ENCODE measurements at regions not wholly inside any gene's neighbourhood (a gene's known extent, or its start where the extent isn't known, plus 50 kb on each side); places are given as distances from the start of the nearest gene placed in this dataset.

DNA sequence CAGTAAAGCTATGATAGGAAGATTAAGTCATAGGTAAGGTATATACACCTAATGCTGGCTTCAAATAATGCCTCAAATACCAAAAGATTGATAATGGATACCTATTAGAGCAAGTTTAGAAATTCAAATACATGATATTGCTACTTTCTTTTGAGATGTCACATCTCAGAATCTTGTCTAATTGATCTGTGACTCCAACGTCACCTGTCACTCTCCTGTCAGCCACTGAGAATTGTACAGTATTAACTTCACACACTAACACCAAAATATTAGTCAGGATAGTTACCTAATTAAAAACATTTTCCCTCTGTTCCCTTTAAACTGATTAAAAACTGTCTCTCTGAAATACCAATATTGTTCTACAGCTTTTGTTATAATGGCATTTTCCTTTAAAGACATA lies 575.5 kb upstream of the ID4 start:
- Histone ChIP-seq H3F3A (ENCODE audit: insufficient read depth, low read length, poor library complexity, severe bottlenecking) (no peaks in the 10 kb centered on the region), H3K4me2 (ENCODE audit: low read length) (peak overlapping the region; percentile 4), H3K4me3 (ENCODE audit: low read length) (peak overlapping the region; percentile 15), H3K36me3 (ENCODE audit: insufficient read depth, low read length) (no peaks in the 10 kb centered on the region), H3K9ac (ENCODE audit: low read length) (no peak overlapping the region), H3K27ac (ENCODE audit: low read length) (peak overlapping the region; percentile 39), H3K79me2 (replicated peaks; ENCODE audit: insufficient read depth, low read length) (no peaks in the 10 kb centered on the region), H3K27me3 (ENCODE audit: insufficient read depth, low read depth, low read length) (no peaks in the 10 kb centered on the region), H3K9me2 (ENCODE audit: insufficient read depth, low read length) (no peaks in the 10 kb centered on the region), H3K9me3 (ENCODE audit: low read length) (no peaks in the 10 kb centered on the region), H2AFZ (ENCODE audit: low read depth, low read length) (no peak overlapping the region), H4K20me1 (ENCODE audit: insufficient read depth) (no peaks in the 10 kb centered on the region)
- TF ChIP-seq MXI1 (conservative IDR thresholded peaks at IDR 0.05; ENCODE audit: poor library complexity, severe bottlenecking) = no peak
- peak; percentile 94 for TF ChIP-seq EP300 (conservative IDR thresholded peaks at IDR 0.05; ENCODE audit: poor library complexity, severe bottlenecking)
- TF ChIP-seq CTCF (IDR thresholded peaks at IDR 0.05; ENCODE audit: poor library complexity, severe bottlenecking) = no peak
- TF ChIP-seq SMC3 (conservative IDR thresholded peaks at IDR 0.05; ENCODE audit: poor library complexity) = no peak
- TF ChIP-seq EZH2 (IDR thresholded peaks at IDR 0.05; ENCODE audit: borderline replicate concordance, insufficient read depth, low read length, poor library complexity, severe bottlenecking) = no peak
- TF ChIP-seq POLR2AphosphoS5 (IDR thresholded peaks at IDR 0.05) = peak; percentile 56

GRCh38 chr6:19268117-19268516 lies 569.1 kb upstream of the ID4 start:
- Histone ChIP-seq H3K79me2 (replicated peaks; ENCODE audit: insufficient read depth, low read length) (no peaks in the 10 kb centered on the region), H3K36me3 (ENCODE audit: insufficient read depth, low read length) (no peaks in the 10 kb centered on the region), H3K4me3 (ENCODE audit: low read length) (no peak overlapping the region), H2AFZ (ENCODE audit: low read depth, low read length) (no peak overlapping the region), H3K4me2 (ENCODE audit: low read length) (no peak overlapping the region), H3F3A (ENCODE audit: insufficient read depth, low read length, poor library complexity, severe bottlenecking) (no peaks in the 10 kb centered on the region), H3K27ac (ENCODE audit: low read length) (no peak overlapping the region), H3K27me3 (ENCODE audit: insufficient read depth, low read depth, low read length) (no peaks in the 10 kb centered on the region), H3K9ac (ENCODE audit: low read length) (no peak overlapping the region), H3K9me3 (ENCODE audit: low read length) (peaks cover 8% of the 10 kb centered on the region), H4K20me1 (ENCODE audit: insufficient read depth) (no peaks in the 10 kb centered on the region), H3K9me2 (ENCODE audit: insufficient read depth, low read length) (no peaks in the 10 kb centered on the region)
- TF ChIP-seq POLR2AphosphoS5 (IDR thresholded peaks at IDR 0.05) = no peak
- TF ChIP-seq TAF1 (IDR thresholded peaks at IDR 0.05; ENCODE audit: low read depth) = no peak
- TF ChIP-seq RAD21 (conservative IDR thresholded peaks at IDR 0.05) = no peak
- TF ChIP-seq SMC3 (conservative IDR thresholded peaks at IDR 0.05; ENCODE audit: poor library complexity) = no peak
- no peak for TF ChIP-seq EP300 (conservative IDR thresholded peaks at IDR 0.05; ENCODE audit: poor library complexity, severe bottlenecking)
- TF ChIP-seq, protein P1, sequence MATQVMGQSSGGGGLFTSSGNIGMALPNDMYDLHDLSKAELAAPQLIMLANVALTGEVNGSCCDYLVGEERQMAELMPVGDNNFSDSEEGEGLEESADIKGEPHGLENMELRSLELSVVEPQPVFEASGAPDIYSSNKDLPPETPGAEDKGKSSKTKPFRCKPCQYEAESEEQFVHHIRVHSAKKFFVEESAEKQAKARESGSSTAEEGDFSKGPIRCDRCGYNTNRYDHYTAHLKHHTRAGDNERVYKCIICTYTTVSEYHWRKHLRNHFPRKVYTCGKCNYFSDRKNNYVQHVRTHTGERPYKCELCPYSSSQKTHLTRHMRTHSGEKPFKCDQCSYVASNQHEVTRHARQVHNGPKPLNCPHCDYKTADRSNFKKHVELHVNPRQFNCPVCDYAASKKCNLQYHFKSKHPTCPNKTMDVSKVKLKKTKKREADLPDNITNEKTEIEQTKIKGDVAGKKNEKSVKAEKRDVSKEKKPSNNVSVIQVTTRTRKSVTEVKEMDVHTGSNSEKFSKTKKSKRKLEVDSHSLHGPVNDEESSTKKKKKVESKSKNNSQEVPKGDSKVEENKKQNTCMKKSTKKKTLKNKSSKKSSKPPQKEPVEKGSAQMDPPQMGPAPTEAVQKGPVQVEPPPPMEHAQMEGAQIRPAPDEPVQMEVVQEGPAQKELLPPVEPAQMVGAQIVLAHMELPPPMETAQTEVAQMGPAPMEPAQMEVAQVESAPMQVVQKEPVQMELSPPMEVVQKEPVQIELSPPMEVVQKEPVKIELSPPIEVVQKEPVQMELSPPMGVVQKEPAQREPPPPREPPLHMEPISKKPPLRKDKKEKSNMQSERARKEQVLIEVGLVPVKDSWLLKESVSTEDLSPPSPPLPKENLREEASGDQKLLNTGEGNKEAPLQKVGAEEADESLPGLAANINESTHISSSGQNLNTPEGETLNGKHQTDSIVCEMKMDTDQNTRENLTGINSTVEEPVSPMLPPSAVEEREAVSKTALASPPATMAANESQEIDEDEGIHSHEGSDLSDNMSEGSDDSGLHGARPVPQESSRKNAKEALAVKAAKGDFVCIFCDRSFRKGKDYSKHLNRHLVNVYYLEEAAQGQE (IDR thresholded peaks at IDR 0.05; ENCODE audit: borderline replicate concordance) = no peak
- TF ChIP-seq CTCF (IDR thresholded peaks at IDR 0.05; ENCODE audit: poor library complexity, severe bottlenecking) = no peak
- TF ChIP-seq MXI1 (conservative IDR thresholded peaks at IDR 0.05; ENCODE audit: poor library complexity, severe bottlenecking) = no peak
- no peak for TF ChIP-seq EZH2 (IDR thresholded peaks at IDR 0.05; ENCODE audit: borderline replicate concordance, insufficient read depth, low read length, poor library complexity, severe bottlenecking)
